ENCODE measurements at regions not wholly inside any gene's neighbourhood (a gene's known extent, or its start where the extent isn't known, plus 50 kb on each side); places are given as distances from the start of the nearest gene placed in this dataset.

DNA sequence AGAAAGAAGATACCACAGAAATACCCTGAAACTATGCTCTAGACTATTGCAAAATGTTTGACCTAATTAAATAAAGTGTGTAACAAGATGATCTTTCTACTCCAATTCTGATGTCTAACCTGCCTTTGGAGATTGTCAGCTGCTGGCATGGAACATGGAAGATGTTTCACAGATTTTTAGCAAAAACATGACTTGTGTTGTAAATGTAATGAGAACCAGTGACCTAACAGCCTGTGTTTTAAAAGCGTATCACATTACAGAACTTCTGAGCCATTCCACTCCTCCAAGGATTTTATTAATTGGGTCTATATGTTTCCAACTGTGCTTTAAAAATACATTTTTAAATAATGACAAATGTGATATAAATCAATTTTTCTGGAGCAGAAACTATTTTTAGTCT, 526.3 kb upstream of the SEMA3D start:
- no peaks in the 10 kb centered on the region for H3K9me2 ChIP-seq (ENCODE audit: insufficient read depth)
- H3K79me2 ChIP-seq (ENCODE audit: insufficient read depth, low read length), result no peaks in the 10 kb centered on the region
- RAD21 ChIA-PET (ENCODE audit: low non-redundant PET in 1 of 2, low total read pairs in 2 of 2, uncharacterized antibody in 2 of 2, unreplicated experiment in 2 of 2), result no interaction called here
- intact Hi-C loops (cut with micrococcal nuclease), result no loop called here
- H3K27me3 ChIP-seq (ENCODE audit: insufficient read depth, low read length), result no peaks in the 10 kb centered on the region
- no TSS peak for BruUV-seq (replicated peaks)
- no peaks in the 10 kb centered on the region for H3K4me1 ChIP-seq (ENCODE audit: control insufficient read depth in 1 of 2, insufficient read depth in 2 of 2, low read length in 2 of 2)
- POLR2A ChIA-PET, result no interaction called here
- no peaks in the 10 kb centered on the region for H3K9me3 ChIP-seq (ENCODE audit: control insufficient read depth in 1 of 2, insufficient read depth in 1 of 2, low read depth in 1 of 2, low read length in 2 of 2)
- H3K4me3 ChIP-seq (replicated peaks in 1 of 2; ENCODE audit: low read depth in 1 of 2, low read length in 2 of 2), result no peak overlapping the region
- no peaks in the 10 kb centered on the region for H3K36me3 ChIP-seq (ENCODE audit: control insufficient read depth in 1 of 2, insufficient read depth in 2 of 2, low read length in 2 of 2)
- ATAC-seq, result no peak
- TF ChIP-seq CBX3 (IDR thresholded peaks at IDR 0.05; ENCODE audit: low read depth), result no peak
- TF ChIP-seq, protein P1, sequence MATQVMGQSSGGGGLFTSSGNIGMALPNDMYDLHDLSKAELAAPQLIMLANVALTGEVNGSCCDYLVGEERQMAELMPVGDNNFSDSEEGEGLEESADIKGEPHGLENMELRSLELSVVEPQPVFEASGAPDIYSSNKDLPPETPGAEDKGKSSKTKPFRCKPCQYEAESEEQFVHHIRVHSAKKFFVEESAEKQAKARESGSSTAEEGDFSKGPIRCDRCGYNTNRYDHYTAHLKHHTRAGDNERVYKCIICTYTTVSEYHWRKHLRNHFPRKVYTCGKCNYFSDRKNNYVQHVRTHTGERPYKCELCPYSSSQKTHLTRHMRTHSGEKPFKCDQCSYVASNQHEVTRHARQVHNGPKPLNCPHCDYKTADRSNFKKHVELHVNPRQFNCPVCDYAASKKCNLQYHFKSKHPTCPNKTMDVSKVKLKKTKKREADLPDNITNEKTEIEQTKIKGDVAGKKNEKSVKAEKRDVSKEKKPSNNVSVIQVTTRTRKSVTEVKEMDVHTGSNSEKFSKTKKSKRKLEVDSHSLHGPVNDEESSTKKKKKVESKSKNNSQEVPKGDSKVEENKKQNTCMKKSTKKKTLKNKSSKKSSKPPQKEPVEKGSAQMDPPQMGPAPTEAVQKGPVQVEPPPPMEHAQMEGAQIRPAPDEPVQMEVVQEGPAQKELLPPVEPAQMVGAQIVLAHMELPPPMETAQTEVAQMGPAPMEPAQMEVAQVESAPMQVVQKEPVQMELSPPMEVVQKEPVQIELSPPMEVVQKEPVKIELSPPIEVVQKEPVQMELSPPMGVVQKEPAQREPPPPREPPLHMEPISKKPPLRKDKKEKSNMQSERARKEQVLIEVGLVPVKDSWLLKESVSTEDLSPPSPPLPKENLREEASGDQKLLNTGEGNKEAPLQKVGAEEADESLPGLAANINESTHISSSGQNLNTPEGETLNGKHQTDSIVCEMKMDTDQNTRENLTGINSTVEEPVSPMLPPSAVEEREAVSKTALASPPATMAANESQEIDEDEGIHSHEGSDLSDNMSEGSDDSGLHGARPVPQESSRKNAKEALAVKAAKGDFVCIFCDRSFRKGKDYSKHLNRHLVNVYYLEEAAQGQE (IDR thresholded peaks at IDR 0.05; ENCODE audit: low read depth), result no peak
- TF ChIP-seq POLR2AphosphoS5 (IDR thresholded peaks at IDR 0.05; ENCODE audit: low read depth, low read length), result no peak
- TF ChIP-seq SRF (IDR thresholded peaks at IDR 0.05; ENCODE audit: low read depth), result no peak
- TF ChIP-seq SIN3A (IDR thresholded peaks at IDR 0.05; ENCODE audit: low read depth), result no peak
- TF ChIP-seq YY1 (IDR thresholded peaks at IDR 0.05; ENCODE audit: extremely low read depth, insufficient replicate concordance, low read depth, low read length), result no peak
- no peak for TF ChIP-seq ZFX (IDR thresholded peaks at IDR 0.05)
- TF ChIP-seq JUND (IDR thresholded peaks at IDR 0.05), result no peak
- no peak for TF ChIP-seq EZH2phosphoT487 (IDR thresholded peaks at IDR 0.05; ENCODE audit: borderline replicate concordance)
- TF ChIP-seq ZNF274 (IDR thresholded peaks at IDR 0.05; ENCODE audit: low read depth, low read length), result no peak
- TF ChIP-seq ELF1 (IDR thresholded peaks at IDR 0.05; ENCODE audit: borderline replicate concordance, low read depth), result no peak
- TF ChIP-seq, protein P2, sequence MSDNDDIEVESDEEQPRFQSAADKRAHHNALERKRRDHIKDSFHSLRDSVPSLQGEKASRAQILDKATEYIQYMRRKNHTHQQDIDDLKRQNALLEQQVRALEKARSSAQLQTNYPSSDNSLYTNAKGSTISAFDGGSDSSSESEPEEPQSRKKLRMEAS (IDR thresholded peaks at IDR 0.05), result no peak
- TF ChIP-seq FOSL1 (IDR thresholded peaks at IDR 0.05; ENCODE audit: low read depth), result no peak
- TF ChIP-seq RAD21 (IDR thresholded peaks at IDR 0.05; ENCODE audit: low read depth), result no peak
- no peak for TF ChIP-seq TCF7L2 (IDR thresholded peaks at IDR 0.05; ENCODE audit: borderline replicate concordance, extremely low read depth, insufficient read depth, insufficient read length)
- H3K27ac ChIP-seq (ENCODE audit: low read depth, low read length), result no peak overlapping the region
- CTCF ChIA-PET, result no interaction called here
- no peaks in the 10 kb centered on the region for H4K20me1 ChIP-seq (ENCODE audit: insufficient read depth)
- no peak overlapping the region for H3K4me2 ChIP-seq (ENCODE audit: low read length)
- DNase-seq (ENCODE audit: low read depth, low spot score), result no peak
- H3K9ac ChIP-seq (ENCODE audit: low read length), result no peak overlapping the region
- no peak overlapping the region for H2AFZ ChIP-seq (ENCODE audit: low read depth, low read length, poor library complexity, severe bottlenecking)
